ENCODE measurements at regions not wholly inside any gene's neighbourhood (a gene's known extent, or its start where the extent isn't known, plus 50 kb on each side); places are given as distances from the start of the nearest gene placed in this dataset.

DNA sequence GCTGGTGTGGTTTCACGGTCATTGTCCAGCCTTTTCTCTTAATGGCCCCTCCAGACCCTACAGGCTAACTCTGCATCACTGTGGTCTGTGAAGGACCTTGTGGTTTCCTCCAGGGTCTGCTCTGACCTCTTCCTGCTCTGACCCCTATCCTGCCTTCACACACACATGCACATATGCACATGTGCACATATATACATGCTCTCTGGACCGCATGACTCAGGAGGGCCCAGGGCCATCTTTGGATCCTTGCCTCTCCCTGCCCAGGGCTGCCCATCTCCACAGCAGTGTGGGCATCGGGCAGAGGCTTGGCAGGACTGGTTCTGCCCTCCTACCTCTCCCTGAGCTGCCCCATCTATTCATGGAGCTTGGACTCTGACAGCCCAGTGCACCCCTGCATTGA is 510.9 kb downstream of the PTPRU start:
- Histone ChIP-seq H3K27me3 (ENCODE audit: control insufficient read depth, insufficient read depth, low read length) (peaks cover 4% of the 10 kb centered on the region), H3K36me3 (ENCODE audit: control insufficient read depth, insufficient read depth, low read length) (no peaks in the 10 kb centered on the region), H3K4me3 (ENCODE audit: low read depth, low read length) (no peak overlapping the region)
- TF ChIP-seq, protein P1, sequence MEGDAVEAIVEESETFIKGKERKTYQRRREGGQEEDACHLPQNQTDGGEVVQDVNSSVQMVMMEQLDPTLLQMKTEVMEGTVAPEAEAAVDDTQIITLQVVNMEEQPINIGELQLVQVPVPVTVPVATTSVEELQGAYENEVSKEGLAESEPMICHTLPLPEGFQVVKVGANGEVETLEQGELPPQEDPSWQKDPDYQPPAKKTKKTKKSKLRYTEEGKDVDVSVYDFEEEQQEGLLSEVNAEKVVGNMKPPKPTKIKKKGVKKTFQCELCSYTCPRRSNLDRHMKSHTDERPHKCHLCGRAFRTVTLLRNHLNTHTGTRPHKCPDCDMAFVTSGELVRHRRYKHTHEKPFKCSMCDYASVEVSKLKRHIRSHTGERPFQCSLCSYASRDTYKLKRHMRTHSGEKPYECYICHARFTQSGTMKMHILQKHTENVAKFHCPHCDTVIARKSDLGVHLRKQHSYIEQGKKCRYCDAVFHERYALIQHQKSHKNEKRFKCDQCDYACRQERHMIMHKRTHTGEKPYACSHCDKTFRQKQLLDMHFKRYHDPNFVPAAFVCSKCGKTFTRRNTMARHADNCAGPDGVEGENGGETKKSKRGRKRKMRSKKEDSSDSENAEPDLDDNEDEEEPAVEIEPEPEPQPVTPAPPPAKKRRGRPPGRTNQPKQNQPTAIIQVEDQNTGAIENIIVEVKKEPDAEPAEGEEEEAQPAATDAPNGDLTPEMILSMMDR (IDR thresholded peaks at IDR 0.05; ENCODE audit: insufficient read depth, low read length, poor library complexity, severe bottlenecking): no peak
- no peak for DNase-seq (ENCODE audit: low read depth)

DNA sequence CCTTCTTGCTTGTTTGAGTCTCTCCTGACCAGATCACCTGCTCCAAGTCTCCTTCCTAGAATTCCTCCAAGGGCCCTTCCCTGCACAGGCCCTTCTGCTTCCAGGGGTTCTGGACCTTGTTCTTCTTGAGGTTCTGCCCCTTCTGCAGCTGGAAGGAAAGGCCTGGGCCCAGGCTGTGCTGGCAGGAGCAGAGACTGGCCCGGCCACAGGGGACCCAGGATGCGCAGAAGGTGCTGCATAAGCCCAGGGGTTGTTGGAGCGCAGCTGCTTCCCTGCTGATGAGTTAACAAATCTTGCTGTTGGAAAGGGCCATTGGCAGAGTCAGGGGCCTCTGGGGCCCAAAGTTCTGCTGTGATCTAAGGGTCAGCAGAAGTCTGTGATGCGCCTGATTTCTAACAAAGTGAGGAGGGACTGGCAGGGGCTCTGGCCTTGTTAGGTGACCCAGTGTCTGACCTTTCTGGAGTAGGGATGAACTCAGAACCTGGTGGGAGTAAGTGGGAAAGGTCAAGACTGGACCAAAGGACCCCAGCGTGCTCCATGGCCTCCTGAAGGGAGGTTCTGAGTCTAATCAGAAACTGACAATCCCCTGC is 509.8 kb downstream of the PTPRU start:
- Histone ChIP-seq H3K36me3 (ENCODE audit: control insufficient read depth, insufficient read depth, low read length) (no peaks in the 10 kb centered on the region), H3K4me3 (ENCODE audit: low read depth, low read length) (no peak overlapping the region), H3K27me3 (ENCODE audit: control insufficient read depth, insufficient read depth, low read length) (peaks cover 4% of the 10 kb centered on the region)
- DNase-seq (ENCODE audit: low read depth): no peak
- TF ChIP-seq, protein P1 (IDR thresholded peaks at IDR 0.05; ENCODE audit: insufficient read depth, low read length, poor library complexity, severe bottlenecking): no peak

DNA sequence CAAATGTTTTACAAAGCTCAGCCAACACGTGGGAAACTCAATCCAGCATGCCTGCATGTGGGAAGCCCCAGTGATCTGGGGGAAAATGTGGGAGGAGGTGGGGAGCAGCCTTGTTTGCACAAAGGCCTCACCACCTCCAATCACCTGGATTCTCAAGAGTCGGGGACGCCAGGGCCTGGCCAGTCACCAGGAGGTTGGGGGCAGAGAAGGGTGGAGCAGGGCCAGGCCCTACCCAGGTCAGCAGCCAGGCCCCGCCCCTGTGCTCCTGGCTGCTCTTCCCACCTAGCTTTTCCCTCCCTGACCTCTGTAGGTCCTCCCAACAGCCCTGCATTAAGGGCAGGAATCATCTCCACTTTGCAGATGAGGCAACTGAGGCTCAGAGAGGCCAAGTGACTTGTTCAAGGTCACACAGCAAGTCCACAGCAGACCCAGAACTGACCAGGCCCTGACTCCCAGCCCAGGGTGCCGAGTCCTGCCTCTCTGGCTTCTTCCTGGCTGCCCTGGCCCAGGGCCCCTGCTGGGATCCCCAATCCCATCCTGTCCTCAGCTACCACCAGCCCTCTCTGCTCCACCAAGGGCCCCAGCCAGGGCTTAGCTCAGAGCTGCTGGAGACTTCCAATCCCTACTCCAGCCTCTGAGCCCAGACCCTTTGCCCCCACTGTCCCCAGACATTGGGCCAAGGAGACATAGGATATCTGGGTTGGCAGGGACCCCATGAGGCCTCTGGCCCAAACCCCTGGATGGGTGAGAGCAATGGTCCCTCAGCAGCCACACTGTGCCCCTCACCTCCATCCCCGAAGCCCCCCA is 508.6 kb downstream of the PTPRU start:
- Histone ChIP-seq H3K27me3 (ENCODE audit: control insufficient read depth, insufficient read depth, low read length) (peaks cover 6% of the 10 kb centered on the region), H3K4me3 (ENCODE audit: low read depth, low read length) (no peak overlapping the region), H3K36me3 (ENCODE audit: control insufficient read depth, insufficient read depth, low read length) (no peaks in the 10 kb centered on the region)
- DNase-seq (ENCODE audit: low read depth): no peak
- TF ChIP-seq, protein P1 (IDR thresholded peaks at IDR 0.05; ENCODE audit: insufficient read depth, low read length, poor library complexity, severe bottlenecking): no peak

DNA sequence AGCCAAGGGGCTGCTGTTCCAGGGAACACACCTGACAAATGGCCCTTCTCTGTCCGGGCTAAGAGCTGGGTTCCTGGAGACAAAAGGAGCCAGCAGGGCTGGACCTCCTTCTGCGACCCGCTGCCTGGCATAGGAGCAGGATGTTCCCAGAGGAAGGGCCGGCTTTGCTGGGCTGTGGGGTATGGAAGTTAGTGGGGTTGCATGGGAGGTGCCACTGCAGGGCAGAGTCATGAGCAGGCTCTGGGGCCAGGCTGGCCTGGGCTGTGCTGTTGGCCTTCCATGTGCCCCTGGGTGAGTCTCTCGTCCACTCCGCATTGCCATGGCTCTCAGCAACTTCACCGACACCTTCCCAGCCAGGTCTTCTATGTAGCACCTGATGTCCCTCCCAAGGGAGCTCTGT is 507.6 kb downstream of the PTPRU start:
- Histone ChIP-seq H3K36me3 (ENCODE audit: control insufficient read depth, insufficient read depth, low read length) (no peaks in the 10 kb centered on the region), H3K27me3 (ENCODE audit: control insufficient read depth, insufficient read depth, low read length) (peaks cover 7% of the 10 kb centered on the region), H3K4me3 (ENCODE audit: low read depth, low read length) (no peak overlapping the region)
- DNase-seq (ENCODE audit: low read depth): no peak
- TF ChIP-seq, protein P1 (IDR thresholded peaks at IDR 0.05; ENCODE audit: insufficient read depth, low read length, poor library complexity, severe bottlenecking): no peak

DNA sequence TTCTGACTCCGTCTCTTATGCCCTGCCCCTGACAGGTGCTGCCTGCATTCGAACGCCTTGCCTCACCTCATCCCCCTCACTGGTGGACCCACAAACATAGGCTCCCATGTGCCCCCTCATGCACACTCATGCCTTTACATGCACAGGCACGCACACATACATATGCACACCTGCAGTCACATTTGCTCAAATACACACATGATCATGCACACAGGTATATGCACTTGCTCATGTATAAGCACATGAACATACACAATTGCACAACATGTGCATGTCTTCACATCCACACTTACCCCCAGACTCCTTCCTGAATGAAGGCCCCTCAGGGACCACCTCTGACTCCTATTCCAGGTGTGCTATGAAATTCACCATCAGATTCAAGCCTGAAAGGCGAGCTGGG is 506.9 kb downstream of the PTPRU start:
- no peak for DNase-seq (ENCODE audit: low read depth)
- TF ChIP-seq, protein P1 (IDR thresholded peaks at IDR 0.05; ENCODE audit: insufficient read depth, low read length, poor library complexity, severe bottlenecking): no peak
- Histone ChIP-seq H3K4me3 (ENCODE audit: low read depth, low read length) (no peak overlapping the region), H3K27me3 (ENCODE audit: control insufficient read depth, insufficient read depth, low read length) (peaks cover 7% of the 10 kb centered on the region), H3K36me3 (ENCODE audit: control insufficient read depth, insufficient read depth, low read length) (no peaks in the 10 kb centered on the region)

All from kidney epithelial cell (primary cell).